DMS 273 treated with DMSO at 0.1 percent for 48 hours (cell line): ENCODE measurements at regions not wholly inside any gene's neighbourhood (a gene's known extent, or its start where the extent isn't known, plus 50 kb on each side); places are given as distances from the start of the nearest gene placed in this dataset.

Experiments
- DNase-seq: peaks from one replicate; lab custom pipeline; 2025; lab: John Stamatoyannopoulos, UW

DNA sequence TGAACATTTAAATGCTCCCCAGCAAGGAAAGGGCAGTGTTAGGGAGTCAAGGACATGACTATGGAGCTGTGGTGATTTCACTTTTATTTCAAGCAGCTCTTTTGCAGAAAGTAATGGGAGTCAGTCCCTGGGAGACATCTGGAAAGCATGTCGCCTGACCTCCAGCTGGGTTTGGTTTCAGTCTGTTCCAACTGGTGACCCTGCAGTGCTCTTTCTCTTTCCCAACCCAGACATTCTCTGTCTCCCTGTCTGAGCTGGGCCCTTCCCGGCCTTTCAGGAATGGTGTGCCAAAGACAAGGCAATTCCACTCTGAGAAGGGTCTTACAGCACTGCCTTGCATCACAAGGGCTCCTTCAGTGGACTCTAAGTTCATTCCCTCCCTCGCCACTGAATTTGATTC, 323.2 kb downstream of the OSR1 start:
- DNase-seq = no peak

DNA sequence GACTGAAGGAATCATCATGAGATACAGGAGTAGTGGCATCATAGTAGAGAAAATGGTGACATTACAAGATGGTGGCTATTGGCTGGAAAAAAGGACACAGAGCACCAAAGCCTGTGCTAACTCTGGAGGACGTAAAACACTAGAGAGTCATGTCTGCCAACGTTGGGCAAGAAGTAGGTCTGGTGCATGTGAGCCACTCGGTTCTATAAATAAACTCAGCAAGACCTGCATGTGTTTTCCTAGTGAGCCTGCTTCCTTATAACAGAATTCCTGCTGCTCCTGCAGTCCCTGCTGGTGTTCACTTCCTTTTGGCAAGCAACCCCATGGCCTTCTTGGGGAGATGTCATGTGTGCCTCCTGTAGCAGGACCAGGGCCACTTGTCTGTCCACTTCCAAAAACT, 325.2 kb downstream of the OSR1 start:
- no peak for DNase-seq

DNA sequence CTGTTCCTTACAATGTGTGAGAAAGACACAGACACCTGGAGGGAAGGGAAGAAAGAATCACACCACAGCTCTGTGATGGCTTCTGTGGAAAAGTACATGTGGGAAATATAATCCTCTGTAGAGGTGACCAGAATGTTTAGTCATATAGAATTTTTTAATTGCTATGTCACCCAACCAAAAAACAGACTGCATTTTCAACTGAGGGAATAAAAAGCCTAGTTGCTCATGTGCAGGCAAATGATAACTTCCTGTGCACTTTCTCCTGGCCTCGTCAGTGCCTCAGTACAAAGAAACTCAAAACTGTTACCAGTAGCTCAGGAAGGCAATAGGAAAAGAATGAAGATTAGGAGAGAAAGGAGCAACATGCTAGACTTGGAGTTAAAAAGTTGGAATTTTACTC, 326.8 kb downstream of the OSR1 start:
- DNase-seq = no peak

DNA sequence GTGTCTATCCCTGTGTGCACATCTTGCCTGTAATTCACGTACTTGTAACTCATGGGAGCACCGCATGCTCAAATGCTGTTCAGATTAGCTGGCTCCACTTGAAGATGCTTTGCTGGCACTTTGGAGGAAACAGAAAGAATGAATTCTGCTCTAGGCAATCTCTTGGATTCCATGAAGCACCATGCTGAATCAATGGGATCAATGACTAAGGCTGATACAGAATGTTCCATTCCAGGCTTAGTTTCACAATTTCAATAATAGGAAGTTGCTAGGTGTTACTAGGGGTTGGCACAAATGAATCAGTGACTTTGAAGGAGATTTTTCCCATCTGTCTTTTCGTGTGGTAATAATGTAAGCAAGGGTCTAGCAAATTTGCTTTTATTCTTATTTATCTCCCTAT, 328.8 kb downstream of the OSR1 start:
- no peak for DNase-seq

DNA sequence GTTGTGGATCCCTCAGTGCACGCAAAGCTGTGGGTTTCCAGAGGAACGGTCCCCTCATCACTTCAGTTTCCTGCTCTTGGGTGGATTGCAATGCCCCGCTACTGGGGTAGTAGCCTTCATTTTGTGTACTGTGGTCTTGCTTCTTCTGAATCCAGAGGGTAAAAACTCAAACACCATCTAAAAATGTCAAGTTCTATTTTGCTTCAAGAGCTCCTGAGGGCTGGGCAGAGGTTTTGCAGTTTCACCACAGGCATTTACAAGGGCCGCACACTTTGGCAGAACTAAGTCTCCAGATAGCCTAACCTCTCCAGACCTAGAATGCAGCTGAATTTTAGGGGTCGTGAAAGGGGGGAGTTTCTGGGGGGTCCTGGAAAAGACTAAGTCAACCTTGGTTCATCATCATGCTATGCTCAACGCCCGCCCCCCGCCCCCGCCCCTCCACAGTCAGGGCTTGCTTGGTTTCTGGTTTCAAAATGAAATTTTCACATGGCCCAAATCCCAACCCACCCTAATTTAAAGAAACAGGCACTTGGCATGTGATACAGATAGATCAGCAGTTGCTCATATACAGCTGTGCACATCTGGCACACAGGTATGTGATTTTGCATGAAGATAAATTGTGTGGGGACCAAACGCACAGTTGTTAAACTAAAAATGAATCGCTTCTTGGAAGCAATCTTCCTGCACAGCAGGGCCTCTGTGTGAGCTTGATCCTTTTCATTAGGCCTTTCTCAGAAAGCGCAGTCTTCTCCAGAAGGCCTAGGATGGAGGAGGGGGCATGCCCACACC, 329.6 kb downstream of the OSR1 start:
- no peak for DNase-seq

DNA sequence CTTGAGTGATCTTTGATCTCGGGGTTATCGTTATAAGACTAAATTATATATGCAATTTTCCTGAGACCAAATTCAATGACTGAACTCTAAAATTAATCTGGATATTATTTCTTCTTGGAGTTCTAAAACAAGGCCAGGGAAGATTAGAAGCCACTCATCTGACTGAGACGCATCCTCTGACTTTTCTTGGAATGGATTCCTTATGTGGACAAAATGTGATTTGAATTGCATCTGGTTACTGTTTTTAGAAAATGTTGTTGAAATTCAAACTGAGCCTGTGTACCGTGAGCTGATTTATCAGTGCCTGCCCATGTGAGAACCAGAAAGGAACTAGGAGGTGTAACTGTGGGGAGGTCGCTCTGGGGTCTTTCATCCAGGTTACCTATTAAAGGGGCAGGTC, 330.8 kb downstream of the OSR1 start:
- no peak for DNase-seq

DNA sequence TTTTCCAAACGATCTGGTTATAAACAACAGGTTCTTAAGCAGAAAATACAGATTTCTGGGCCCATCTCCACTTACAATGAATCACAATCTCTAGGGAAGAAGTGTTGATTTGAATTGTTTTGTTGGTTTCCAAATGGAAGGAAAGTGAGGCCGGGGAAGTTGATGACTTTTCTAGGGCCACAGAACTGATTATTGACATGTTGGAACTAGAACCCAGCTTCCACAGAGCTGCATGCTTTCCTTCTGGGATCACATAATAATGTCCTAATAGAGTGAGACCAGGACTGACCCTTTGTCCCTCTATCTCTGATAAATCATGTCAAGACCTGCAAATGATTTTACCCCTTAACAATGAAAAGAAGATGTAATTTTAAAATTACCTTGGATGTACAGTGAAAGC, 332.2 kb downstream of the OSR1 start:
- no peak for DNase-seq

GRCh38 chr2:19022334-19022733, 336.1 kb downstream of the OSR1 start:
- no peak for DNase-seq

- DNase-seq = no peak
These were observed 336.7 kb downstream of the OSR1 start for GRCh38 chr2:19021721-19022120.

- DNase-seq = no peak
These were observed 337.3 kb downstream of the OSR1 start for GRCh38 chr2:19021100-19021476.

DNA sequence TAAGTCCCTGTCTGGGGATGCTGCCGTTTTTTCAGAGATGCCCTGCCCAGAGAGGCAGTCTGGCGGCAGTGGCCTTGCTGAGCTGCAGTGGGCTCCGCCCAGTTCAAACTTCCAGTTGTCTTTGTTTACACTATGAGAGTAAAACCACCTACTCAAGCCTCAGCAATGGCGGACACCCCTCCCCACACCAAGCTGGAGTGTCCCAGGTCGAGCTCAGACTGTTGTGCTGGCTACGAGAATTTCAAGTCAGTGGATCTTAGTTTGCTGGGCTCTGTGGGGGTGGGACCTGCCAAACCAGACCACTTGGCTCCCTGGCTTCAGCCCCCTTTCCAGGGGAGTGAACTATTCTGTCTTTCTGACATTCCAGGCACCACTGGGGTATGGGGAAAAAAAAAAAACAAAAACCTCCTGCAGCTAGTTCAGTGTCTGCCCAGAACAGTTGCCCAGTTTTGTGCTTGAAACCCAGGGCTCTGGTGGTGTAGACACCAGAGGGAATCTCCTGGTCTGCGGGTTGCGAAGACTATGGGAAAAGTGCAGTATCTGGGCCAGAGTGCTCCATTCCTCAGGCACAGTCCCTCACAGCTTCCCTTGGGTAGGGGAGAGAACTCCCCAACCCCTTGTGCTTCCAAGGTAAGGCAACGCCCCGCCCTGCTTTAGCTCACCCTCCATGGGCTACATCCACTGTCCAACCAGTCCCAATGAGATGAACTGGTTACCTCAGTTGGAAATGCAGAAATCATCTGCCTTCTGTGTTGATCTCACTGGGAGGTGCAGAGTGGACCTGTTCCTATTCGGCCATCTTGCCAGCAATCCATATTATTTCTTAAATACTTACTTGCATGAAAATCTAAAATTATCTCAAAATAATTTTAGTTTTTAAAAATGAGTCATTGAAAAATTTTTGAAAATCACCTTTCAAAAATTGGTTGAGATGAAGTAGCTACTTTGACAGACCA, 338.0 kb downstream of the OSR1 start:
- no peak for DNase-seq

- DNase-seq = no peak
These were observed 348.9 kb downstream of the OSR1 start for GRCh38 chr2:19009510-19009909.

DNA sequence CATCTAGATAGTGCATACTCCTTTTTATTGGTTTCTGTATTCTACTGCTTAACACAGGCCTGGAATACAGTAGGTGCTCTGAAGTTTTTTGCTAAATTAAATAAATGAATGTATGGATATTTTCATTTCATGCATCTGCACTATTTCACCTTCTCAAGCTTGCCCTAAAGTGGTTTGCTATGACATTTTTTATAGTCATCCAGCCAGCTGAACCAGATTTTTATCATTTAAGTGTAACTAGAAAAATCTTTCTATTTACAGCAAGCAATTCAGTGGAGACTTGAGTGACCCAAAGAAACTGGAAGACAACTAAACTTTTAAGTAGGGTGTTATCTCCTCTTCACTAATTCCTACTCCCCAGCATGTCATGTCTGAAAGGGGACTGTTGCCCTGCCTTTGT, 354.9 kb downstream of the OSR1 start:
- no peak for DNase-seq

DNA sequence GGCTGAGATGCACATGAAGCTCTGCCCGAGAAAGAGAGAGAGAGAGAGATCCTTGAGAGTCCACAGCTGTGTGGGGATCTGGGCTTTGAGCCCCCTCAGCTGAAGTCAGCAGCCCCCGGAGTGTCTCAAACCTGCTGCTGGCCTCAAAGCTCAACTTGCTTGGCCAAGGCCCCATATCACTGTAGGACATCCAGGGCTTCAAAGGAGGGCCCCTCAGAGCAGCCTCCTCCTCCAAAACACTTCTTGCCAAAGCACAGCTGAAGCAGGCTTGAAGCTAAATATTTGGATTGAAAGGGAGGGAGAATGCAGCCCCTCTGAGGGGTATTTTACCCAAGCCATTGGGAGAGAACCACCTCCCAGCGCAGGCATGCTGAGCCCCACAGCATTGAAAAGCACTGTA, 357.6 kb downstream of the OSR1 start:
- DNase-seq = no peak

GRCh38 chr2:18999198-18999597, 359.2 kb downstream of the OSR1 start:
- DNase-seq = no peak

- DNase-seq = no peak
These were observed 359.9 kb downstream of the OSR1 start for GRCh38 chr2:18998491-18998890.

DNA sequence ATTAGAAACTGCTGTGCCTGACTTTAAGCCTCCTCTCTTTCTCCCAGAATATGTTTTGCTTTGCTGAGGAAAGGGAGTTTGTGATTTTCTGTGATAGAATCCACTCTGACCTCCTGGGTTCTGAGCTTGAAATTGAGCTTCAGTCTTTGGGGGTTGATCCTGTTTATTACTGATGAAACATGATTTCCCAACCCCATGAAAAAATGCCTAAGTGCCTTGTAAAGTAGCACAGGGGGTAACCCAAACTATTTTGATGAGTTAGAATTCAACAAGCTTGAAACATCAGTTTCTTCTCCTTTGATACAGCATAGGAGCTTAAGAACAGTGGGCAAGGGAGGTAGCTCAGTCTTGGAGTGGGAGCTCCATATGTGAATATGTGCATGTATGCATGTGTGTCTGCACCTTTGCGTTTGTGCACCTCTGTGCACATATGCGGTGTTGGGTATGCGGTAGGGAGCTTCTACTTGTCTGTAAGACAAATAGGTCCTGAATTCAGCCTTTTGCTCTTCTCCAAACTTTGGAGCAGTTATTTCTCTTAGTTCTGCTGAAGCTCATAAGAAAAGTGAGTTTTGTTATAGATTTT, 364.6 kb downstream of the OSR1 start:
- DNase-seq = no peak

GRCh38 chr2:18991177-18992168, 366.9 kb downstream of the OSR1 start:
- DNase-seq = peak; percentile 84

DNA sequence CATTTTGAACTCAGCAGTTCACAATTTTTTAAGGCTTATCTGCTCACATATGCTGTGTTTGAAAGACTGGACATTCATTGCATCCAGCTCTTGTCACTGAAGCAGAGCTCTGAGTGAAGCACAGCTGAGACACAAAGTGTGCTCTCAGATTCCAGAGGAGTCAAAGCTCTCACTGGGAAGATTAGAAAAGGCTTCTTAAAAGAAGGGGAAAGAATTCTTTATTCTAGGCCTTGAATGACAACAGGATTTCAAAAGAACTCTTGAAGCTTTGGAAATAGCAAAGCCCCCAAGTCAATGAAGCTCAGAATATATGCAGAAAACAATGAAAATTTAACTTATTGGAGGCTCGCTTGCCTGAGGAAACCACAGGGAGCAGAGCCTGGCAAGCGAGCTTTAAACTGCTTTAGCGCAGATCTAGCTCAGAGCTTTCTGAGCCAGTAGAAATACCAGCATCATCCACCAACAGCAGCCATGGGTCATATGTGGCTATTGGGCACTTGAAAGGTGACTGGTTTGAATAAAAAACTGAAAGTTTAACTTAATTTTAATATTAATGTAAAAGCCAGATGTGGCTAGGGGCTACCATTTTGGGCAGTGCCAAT, 369.7 kb downstream of the OSR1 start:
- DNase-seq = no peak

DNA sequence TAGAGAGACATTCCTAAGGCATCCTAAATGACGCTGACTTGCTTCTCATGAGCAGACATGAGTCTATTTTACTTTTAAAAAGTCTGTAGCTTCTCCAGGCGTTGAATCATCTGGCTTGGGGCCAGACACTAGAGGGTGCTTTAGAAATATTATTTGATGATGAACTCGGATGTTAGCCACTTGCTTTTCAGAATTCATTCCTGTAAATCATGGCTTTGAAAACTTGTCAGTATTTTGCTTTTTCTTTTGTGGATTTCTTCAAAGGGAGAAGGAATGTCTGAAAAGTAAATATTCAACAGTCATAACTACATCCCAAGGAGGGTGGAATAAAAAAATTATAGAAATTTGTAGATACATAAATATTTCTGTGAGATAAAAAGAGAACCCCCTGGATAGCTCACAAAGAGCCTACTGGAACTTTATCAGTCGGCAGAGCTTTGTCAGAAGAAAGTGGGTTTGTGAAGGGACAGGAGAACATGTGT, 370.8 kb downstream of the OSR1 start:
- DNase-seq = no peak

DNA sequence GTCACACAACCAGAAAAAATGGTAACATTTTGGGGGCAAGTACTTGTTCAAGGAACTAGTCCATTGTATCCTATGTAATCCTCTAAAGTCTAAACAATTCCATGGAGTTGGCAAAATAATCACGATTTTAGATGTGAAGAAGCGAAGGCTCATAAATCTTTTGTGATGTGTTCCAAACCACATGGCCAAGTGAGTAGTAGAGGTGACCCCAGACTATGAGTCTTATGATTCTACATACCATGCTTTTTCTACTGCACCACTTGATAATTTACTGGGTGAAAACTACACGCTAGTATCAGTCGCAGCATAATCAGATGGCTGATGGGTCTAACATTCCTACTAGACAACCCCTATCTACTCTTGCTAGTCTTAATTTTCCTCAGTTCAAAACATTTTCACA, 371.4 kb downstream of the OSR1 start:
- no peak for DNase-seq
